Femur (tissue), 1 donor: ENCODE measurements at regions not wholly inside any gene's neighbourhood (a gene's known extent, or its start where the extent isn't known, plus 50 kb on each side); places are given as distances from the start of the nearest gene placed in this dataset.
A peak's percentile ranks its signal among the peaks of the same experiment; 100 is the strongest.

ENCODE experiments used
- DNase-seq: peaks from one replicate; pipeline ENCODE4 v3.0.0-alpha.2; 2017

GRCh38 chr9:27755846-27756245 is 182.6 kb upstream of the C9orf72 start:
- peak; percentile 29 for DNase-seq

- DNase-seq = no peak
Observed at GRCh38 chr9:27756418-27756817, 183.1 kb upstream of the C9orf72 start.

GRCh38 chr9:27763831-27764230 is 190.6 kb upstream of the C9orf72 start:
- no peak for DNase-seq

GRCh38 chr9:27765266-27766072 is 192.2 kb upstream of the C9orf72 start:
- no peak for DNase-seq

GRCh38 chr9:27766073-27766835 is 193.0 kb upstream of the C9orf72 start:
- DNase-seq = no peak

GRCh38 chr9:27768781-27769180 is 195.5 kb upstream of the C9orf72 start:
- DNase-seq = no peak

GRCh38 chr9:27770541-27770940 is 197.3 kb upstream of the C9orf72 start:
- DNase-seq = no peak

- peak; percentile 63 for DNase-seq
Observed at GRCh38 chr9:27771803-27772545, 198.7 kb upstream of the C9orf72 start.

- no peak for DNase-seq
Observed at GRCh38 chr9:27784847-27785713, 211.8 kb upstream of the C9orf72 start.

- no peak for DNase-seq
Observed at GRCh38 chr9:27785714-27786100, 212.4 kb upstream of the C9orf72 start.

- no peak for DNase-seq
Observed at GRCh38 chr9:27787891-27788290, 214.6 kb upstream of the C9orf72 start.

- DNase-seq = no peak
Observed at GRCh38 chr9:27791311-27791710, 218.0 kb upstream of the C9orf72 start.

GRCh38 chr9:27792971-27793689 is 219.8 kb upstream of the C9orf72 start:
- no peak for DNase-seq

GRCh38 chr9:27799326-27799725 is 226.0 kb upstream of the C9orf72 start:
- no peak for DNase-seq

GRCh38 chr9:27800159-27800558 is 226.9 kb upstream of the C9orf72 start:
- no peak for DNase-seq

GRCh38 chr9:27800692-27801370 is 227.6 kb upstream of the C9orf72 start:
- no peak for DNase-seq

- DNase-seq = no peak
Observed at GRCh38 chr9:27801545-27801944, 228.3 kb upstream of the C9orf72 start.

GRCh38 chr9:27802418-27802817 is 229.1 kb upstream of the C9orf72 start:
- DNase-seq = no peak

GRCh38 chr9:27808864-27809263 is 235.6 kb upstream of the C9orf72 start:
- DNase-seq = no peak

GRCh38 chr9:27817747-27818146 is 244.5 kb upstream of the C9orf72 start:
- DNase-seq = no peak

- DNase-seq = no peak
Observed at GRCh38 chr9:27818348-27818747, 245.1 kb upstream of the C9orf72 start.
